Smooth muscle cell of the brain vasculature (primary cell): ENCODE measurements at regions not wholly inside any gene's neighbourhood (a gene's known extent, or its start where the extent isn't known, plus 50 kb on each side); places are given as distances from the start of the nearest gene placed in this dataset.
"Not testable (repeated sequence)": the region's sequence is repeated elsewhere in the genome, so short reads cannot be mapped to it uniquely, and the experiment has no call there.

Experiments
- DNase-seq: peaks from one replicate; pipeline ENCODE4 v3.0.0-alpha.2; 2012; ENCODE audit warnings: low read depth, low spot score

- DNase-seq = no peak
Observed at GRCh38 chr2:22076454-22076853, 952.7 kb downstream of the TDRD15 start.

GRCh38 chr2:22078701-22079100 is 954.9 kb downstream of the TDRD15 start:
- DNase-seq = no peak

GRCh38 chr2:22079583-22079982 is 955.8 kb downstream of the TDRD15 start:
- no peak for DNase-seq

GRCh38 chr2:22086726-22087125 is 963.0 kb downstream of the TDRD15 start:
- DNase-seq = no peak

GRCh38 chr2:22103617-22104016 is 979.8 kb downstream of the TDRD15 start:
- DNase-seq = not testable (repeated sequence)

- DNase-seq = no peak
Observed at GRCh38 chr2:22110244-22110651, 986.5 kb downstream of the TDRD15 start.

- no peak for DNase-seq
Observed at GRCh38 chr2:22124003-22124402, 1000.2 kb downstream of the TDRD15 start.

- no peak for DNase-seq
Observed at GRCh38 chr2:22126106-22126505, 1002.3 kb downstream of the TDRD15 start.

- DNase-seq = no peak
Observed at GRCh38 chr2:22126978-22127377, 1003.2 kb downstream of the TDRD15 start.

- DNase-seq = no peak
Observed at GRCh38 chr2:22134421-22134820, 1010.7 kb downstream of the TDRD15 start.

- DNase-seq = no peak
Observed at GRCh38 chr2:22136446-22136845, 1012.7 kb downstream of the TDRD15 start.

GRCh38 chr2:22143840-22144239 is 1020.1 kb downstream of the TDRD15 start:
- DNase-seq = no peak

GRCh38 chr2:22153931-22154613 is 1030.3 kb downstream of the TDRD15 start:
- DNase-seq = no peak

- not testable (repeated sequence) for DNase-seq
Observed at GRCh38 chr2:22156661-22157060, 1032.9 kb downstream of the TDRD15 start.

GRCh38 chr2:22167256-22167655 is 1043.5 kb downstream of the TDRD15 start:
- no peak for DNase-seq

GRCh38 chr2:22175003-22175402 is 1051.2 kb downstream of the TDRD15 start:
- no peak for DNase-seq

GRCh38 chr2:22185251-22185650 is 1061.5 kb downstream of the TDRD15 start:
- no peak for DNase-seq

- not testable (repeated sequence) for DNase-seq
Observed at GRCh38 chr2:22186261-22186828, 1062.6 kb downstream of the TDRD15 start.

GRCh38 chr2:22189893-22190480 is 1066.2 kb downstream of the TDRD15 start:
- no peak for DNase-seq

GRCh38 chr2:22194218-22194617 is 1070.5 kb downstream of the TDRD15 start:
- DNase-seq = no peak

- no peak for DNase-seq
Observed at GRCh38 chr2:22196806-22197205, 1073.0 kb downstream of the TDRD15 start.

- no peak for DNase-seq
Observed at GRCh38 chr2:22198381-22199283, 1074.9 kb downstream of the TDRD15 start.
